ENCODE measurements at regions not wholly inside any gene's neighbourhood (a gene's known extent, or its start where the extent isn't known, plus 50 kb on each side); places are given as distances from the start of the nearest gene placed in this dataset.

GRCh38 chr17:77459018-77459755, 318.4 kb downstream of the SEC14L1 start:
- no peak for DNase-seq

- no peak for DNase-seq
These were observed 319.8 kb downstream of the SEC14L1 start for GRCh38 chr17:77460514-77461046.

GRCh38 chr17:77461277-77462057, 320.7 kb downstream of the SEC14L1 start:
- DNase-seq = no peak

- no peak for DNase-seq
These were observed 321.3 kb downstream of the SEC14L1 start for GRCh38 chr17:77462090-77462489.

GRCh38 chr17:77462553-77463497, 322.1 kb downstream of the SEC14L1 start:
- DNase-seq = no peak

- no peak for DNase-seq
These were observed 324.2 kb downstream of the SEC14L1 start for GRCh38 chr17:77464988-77465357.

- peak; percentile 48 for DNase-seq
These were observed 324.7 kb downstream of the SEC14L1 start for GRCh38 chr17:77465358-77466041.

GRCh38 chr17:77466140-77466539, 325.4 kb downstream of the SEC14L1 start:
- no peak for DNase-seq

- DNase-seq = no peak
These were observed 325.9 kb downstream of the SEC14L1 start for GRCh38 chr17:77466596-77467223.

- DNase-seq = no peak
These were observed 326.8 kb downstream of the SEC14L1 start for GRCh38 chr17:77467521-77467920.

- no peak for DNase-seq
These were observed 328.1 kb downstream of the SEC14L1 start for GRCh38 chr17:77468897-77469296.

- DNase-seq = no peak
These were observed 329.6 kb downstream of the SEC14L1 start for GRCh38 chr17:77470330-77470786.

GRCh38 chr17:77470800-77471733, 330.3 kb downstream of the SEC14L1 start:
- peak; percentile 69 for DNase-seq

- peak; percentile 59 for DNase-seq
These were observed 331.3 kb downstream of the SEC14L1 start for GRCh38 chr17:77471984-77472461.

- peak; percentile 68 for DNase-seq
These were observed 331.9 kb downstream of the SEC14L1 start for GRCh38 chr17:77472468-77473310.

- DNase-seq = no peak
These were observed 333.0 kb downstream of the SEC14L1 start for GRCh38 chr17:77473615-77474226.

GRCh38 chr17:77474292-77474988, 333.7 kb downstream of the SEC14L1 start:
- DNase-seq = no peak

All from skin of body (tissue), 1 donor.